Stromal cell of bone marrow (primary cell): ENCODE measurements at regions not wholly inside any gene's neighbourhood (a gene's known extent, or its start where the extent isn't known, plus 50 kb on each side); places are given as distances from the start of the nearest gene placed in this dataset.
"Not testable (repeated sequence)": the region's sequence is repeated elsewhere in the genome, so short reads cannot be mapped to it uniquely, and the experiment has no call there.

Source experiments
- DNase-seq: peaks from one replicate; pipeline ENCODE4 v3.0.0-alpha.2; 2012; ENCODE audit warnings: low read depth

GRCh38 chr3:104266219-104266618 lies 1100.5 kb upstream of the ALCAM start:
- not testable (repeated sequence) for DNase-seq

- DNase-seq: no peak
Observed at GRCh38 chr3:104269771-104270170, 1096.9 kb upstream of the ALCAM start.

DNA sequence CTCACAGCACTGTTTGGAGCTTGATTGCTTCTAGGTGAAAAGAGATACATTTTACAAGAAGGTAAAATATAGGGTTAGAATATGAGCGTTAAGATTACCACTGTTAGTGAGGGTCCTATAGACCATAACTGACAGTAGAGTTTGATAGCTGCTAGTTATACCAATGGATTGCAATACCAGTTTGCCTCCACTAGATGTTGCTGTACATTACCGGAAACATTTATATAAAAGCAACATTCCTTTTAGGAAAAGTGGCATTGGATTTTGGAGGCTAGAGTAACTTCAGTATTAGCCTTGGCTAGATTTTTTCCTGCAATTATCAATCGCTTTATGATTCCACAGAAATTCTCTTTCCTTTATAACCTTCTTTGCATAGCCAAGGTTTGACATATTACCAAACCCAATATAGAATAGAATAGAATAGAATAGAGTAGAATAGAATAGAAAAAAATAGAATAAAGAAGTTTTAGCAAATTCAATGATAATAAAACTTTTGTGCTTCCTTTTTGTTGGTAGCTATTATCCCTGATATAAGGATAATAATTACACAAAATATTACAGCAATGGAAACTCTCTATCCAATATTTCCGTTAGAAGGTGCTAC lies 1093.6 kb upstream of the ALCAM start:
- DNase-seq: peak; percentile 31

- DNase-seq: no peak
Observed at GRCh38 chr3:104275199-104275598, 1091.5 kb upstream of the ALCAM start.

GRCh38 chr3:104279617-104280016 lies 1087.1 kb upstream of the ALCAM start:
- peak; percentile 58 for DNase-seq

DNA sequence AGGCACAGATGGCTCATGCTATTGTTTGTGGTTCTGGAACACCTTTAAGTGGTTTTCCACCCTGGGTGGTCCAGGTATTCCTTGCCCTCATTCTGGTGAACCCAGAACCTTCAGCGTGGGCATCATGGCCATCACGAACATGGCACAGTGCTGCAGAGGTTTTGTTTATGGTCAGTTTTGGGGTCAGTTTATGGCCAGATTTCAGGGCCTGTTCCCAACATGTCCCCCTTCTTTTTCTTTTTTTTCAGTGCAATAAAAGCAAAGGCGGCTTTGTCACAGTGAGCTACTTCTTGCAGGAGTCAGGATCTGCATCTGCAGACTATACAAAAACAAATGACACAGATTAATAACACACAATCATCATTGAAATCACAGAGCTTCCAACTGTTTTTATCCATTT lies 1085.0 kb upstream of the ALCAM start:
- DNase-seq: no peak

DNA sequence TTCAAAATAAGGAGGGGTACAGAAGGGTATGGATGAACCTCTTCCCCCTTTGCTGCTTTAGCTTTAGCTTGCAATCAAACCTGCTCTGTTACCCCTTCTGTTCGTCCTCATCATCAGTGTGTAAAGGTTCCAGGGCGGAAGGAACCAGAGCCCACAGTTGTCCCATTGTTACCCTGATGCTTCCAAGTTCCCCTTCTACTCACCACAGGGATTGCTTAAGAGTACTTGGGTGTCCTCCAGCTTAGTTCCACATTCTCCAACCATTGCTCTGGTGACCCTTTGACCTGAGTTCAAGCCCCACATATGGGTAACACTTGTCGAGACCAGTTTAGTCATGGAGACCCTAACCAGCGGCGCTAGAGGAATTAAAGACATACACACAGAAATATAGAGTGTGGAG lies 1080.1 kb upstream of the ALCAM start:
- no peak for DNase-seq

- DNase-seq: no peak
Observed at GRCh38 chr3:104291437-104291851, 1075.3 kb upstream of the ALCAM start.

DNA sequence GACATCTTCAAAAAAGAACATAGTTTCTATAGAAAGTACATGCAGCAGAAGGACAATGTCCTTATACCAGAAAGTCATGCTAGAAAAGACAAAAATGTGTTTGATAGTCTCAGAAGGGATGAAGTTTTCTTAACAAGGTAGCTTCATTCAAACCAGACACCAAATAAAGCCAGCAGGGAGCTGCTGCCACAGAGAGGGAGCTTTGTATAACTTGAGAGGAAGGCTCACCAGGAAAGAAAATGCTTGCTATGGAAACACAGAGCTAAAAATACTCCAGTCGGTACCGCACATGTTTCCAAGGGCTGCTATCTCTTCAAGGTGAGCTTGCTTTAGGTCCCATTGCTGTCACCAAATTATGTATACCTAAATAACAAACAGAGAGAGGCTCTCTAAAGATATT lies 1074.8 kb upstream of the ALCAM start:
- DNase-seq: no peak

DNA sequence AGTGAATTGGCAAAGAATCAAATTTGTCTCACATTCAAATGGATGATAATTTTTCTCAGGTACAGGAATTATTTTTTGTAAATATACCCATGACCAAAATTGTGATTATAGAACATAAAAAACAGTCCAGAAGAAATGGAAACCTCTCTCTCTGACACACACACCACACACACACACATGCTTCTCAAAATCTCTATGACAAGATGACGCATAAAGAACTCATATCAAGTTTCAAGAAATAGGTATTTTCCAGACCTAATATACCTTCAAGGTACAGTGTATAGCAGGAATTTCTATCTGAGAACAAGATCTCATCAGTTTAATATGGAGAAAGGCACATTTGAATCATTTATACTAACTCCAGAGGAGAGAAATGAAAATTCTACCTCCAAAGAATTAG lies 1069.1 kb upstream of the ALCAM start:
- DNase-seq: no peak

DNA sequence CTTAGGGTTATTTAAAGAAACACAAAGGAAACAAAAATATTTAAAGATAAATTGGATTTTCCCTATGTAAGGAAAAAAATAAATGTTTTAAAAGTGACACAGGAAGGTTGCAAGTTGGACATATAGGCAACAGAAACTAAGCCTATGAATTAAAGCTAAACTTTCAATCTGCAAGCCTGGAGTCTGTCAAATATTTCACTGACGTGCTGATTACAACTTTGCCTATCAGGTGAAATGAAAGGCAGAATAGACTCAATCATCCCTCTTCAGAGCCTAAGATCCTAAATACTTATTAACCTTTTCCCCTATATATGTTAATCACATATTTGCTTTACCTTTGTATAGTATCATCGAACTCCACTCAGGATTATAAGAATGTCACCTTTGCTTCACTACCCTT lies 1068.0 kb upstream of the ALCAM start:
- DNase-seq: no peak

GRCh38 chr3:104316118-104316517 lies 1050.6 kb upstream of the ALCAM start:
- peak; percentile 4 for DNase-seq

DNA sequence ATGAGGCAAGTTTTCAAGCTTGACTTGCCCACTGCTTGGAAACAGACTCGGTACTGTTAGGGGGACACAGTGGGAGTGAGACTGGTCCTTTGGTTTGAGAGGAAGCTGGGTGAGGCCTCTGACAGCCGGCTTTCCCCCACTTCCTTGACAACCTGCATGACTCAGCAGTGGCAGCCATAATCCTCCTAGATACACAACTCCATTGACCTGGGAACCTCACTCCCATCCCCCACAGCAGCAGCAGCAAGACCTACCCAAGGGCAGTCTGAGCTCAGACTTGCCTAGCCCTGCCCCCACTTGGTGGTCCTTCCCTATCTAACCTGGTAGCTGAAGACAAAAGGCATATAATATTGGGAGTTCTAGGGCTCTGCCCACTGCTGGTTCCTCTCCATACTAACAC lies 1043.5 kb upstream of the ALCAM start:
- DNase-seq: no peak

DNA sequence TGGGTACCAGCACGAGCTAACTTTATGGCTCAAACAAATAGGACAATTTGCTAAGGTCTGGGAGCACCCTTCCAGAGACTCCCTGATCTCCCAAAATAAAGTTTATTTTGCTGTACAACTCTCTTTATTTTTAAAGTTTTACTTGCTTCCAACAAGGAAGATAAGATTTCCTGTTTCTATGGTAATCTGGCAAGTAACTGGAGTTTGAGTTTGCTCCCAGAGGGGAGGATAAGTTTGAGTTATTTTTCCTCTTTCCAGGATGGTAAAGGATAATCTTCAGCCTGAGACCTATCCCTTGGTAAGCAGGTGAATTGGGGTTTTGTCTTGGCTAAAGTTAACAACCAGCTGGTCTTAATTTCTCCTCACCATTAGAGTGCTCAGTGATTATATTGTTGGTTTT lies 1019.4 kb upstream of the ALCAM start:
- peak; percentile 11 for DNase-seq

GRCh38 chr3:104349836-104350235 lies 1016.9 kb upstream of the ALCAM start:
- peak; percentile 1 for DNase-seq

DNA sequence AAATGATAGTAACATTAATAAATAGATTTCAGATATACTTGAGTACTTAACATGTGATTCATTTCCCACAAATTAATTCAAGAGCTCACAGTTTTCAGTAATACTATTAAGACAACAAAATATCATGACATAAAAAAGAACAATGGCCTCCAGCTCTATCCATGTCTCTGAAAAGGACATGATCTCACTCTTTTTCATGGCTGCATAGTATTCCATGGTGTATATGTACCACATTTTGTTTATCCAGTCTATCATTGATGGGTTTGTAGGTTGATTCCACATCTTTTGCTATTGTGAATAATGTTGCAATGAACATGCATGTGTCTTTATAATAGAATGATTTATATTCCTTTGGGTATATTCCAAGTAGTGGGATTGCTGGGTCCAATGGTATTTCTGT lies 1012.8 kb upstream of the ALCAM start:
- no peak for DNase-seq

GRCh38 chr3:104359546-104359945 lies 1007.2 kb upstream of the ALCAM start:
- peak; percentile 88 for DNase-seq

- DNase-seq: no peak
Observed at GRCh38 chr3:104360038-104360437, 1006.7 kb upstream of the ALCAM start.

DNA sequence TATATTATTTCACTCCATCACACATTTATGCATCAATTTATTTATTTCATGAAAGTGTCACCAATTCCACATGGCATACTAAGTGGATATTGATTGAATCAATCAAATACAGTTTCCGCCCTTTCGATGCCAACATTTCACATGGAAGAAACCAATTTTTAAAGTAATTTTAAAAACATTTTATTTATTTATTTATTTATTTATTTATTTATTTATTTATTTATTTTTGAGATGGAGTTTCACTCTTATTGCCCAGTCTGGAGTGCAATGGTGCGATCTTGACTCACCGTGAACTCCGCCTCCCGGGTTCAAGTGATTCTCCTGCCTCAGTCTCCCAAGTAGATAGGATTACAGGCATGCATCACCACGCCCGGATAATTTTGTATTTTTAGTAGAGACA lies 1005.0 kb upstream of the ALCAM start:
- not testable (repeated sequence) for DNase-seq

- DNase-seq: no peak
Observed at GRCh38 chr3:104362319-104362718, 1004.4 kb upstream of the ALCAM start.

GRCh38 chr3:104367000-104367399 lies 999.7 kb upstream of the ALCAM start:
- no peak for DNase-seq

DNA sequence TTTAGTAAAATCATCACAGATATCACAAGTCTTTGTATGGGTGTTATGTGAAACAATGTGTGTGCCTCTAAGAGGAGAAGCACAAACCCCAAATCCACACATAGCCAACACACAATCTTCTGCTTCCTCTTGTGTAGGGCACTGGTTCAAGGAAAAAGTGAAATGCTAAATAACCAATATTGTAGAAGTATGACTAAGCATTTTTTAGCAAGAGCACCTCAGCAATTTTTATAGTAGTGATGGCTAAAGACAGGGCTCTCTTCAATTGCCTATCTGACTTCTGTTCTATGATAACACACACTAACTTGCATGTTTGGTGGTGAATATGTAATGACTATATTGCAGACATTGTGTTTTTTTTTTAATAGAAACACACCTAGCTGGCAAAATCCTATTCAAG lies 997.9 kb upstream of the ALCAM start:
- no peak for DNase-seq

DNA sequence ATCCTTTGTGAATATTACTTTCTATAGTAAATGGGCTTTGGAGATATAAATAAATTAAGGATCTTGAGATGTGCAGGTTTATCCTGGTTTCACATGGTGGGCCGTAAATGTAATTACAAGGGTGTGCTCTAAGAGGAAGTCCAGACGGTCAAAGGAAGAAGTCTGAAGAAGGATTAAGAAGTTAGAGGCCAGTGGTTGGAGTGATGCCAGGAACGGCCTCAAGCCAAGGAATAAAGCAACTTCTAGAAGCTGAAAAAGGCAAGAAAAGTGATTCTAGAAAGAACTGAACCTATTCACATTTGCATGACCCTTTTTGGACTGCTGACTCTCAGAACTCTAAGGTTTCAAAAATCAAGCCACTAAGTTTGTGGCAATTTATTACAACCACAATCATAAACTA lies 981.3 kb upstream of the ALCAM start:
- no peak for DNase-seq

- no peak for DNase-seq
Observed at GRCh38 chr3:104388619-104389018, 978.1 kb upstream of the ALCAM start.

GRCh38 chr3:104392327-104392726 lies 974.4 kb upstream of the ALCAM start:
- no peak for DNase-seq
